ENCODE measurements at regions not wholly inside any gene's neighbourhood (a gene's known extent, or its start where the extent isn't known, plus 50 kb on each side); places are given as distances from the start of the nearest gene placed in this dataset.

DNA sequence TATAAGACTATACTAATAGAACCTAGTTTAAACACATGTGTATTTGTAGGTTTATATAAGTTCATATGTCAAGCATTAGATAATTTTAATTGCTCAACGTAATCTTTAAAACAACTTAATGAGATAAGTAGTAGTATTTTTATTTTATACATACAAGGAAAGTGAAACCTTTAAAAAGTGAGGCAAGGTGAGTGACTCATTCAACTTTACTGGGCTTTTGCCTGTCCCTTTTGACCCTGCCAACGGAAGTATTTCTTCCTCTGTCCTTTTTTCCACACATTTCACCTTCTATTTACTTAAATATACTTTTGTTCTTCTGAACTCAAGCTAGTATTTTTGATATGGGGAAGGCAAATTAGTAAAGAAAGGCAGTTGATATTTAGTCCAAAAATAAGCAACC is 78.5 kb downstream of the KBTBD8 start:
- TF ChIP-seq, protein P1, sequence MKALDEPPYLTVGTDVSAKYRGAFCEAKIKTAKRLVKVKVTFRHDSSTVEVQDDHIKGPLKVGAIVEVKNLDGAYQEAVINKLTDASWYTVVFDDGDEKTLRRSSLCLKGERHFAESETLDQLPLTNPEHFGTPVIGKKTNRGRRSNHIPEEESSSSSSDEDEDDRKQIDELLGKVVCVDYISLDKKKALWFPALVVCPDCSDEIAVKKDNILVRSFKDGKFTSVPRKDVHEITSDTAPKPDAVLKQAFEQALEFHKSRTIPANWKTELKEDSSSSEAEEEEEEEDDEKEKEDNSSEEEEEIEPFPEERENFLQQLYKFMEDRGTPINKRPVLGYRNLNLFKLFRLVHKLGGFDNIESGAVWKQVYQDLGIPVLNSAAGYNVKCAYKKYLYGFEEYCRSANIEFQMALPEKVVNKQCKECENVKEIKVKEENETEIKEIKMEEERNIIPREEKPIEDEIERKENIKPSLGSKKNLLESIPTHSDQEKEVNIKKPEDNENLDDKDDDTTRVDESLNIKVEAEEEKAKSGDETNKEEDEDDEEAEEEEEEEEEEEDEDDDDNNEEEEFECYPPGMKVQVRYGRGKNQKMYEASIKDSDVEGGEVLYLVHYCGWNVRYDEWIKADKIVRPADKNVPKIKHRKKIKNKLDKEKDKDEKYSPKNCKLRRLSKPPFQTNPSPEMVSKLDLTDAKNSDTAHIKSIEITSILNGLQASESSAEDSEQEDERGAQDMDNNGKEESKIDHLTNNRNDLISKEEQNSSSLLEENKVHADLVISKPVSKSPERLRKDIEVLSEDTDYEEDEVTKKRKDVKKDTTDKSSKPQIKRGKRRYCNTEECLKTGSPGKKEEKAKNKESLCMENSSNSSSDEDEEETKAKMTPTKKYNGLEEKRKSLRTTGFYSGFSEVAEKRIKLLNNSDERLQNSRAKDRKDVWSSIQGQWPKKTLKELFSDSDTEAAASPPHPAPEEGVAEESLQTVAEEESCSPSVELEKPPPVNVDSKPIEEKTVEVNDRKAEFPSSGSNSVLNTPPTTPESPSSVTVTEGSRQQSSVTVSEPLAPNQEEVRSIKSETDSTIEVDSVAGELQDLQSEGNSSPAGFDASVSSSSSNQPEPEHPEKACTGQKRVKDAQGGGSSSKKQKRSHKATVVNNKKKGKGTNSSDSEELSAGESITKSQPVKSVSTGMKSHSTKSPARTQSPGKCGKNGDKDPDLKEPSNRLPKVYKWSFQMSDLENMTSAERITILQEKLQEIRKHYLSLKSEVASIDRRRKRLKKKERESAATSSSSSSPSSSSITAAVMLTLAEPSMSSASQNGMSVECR (CRISPR knock-in tag; IDR thresholded peaks at IDR 0.05; ENCODE audit: borderline replicate concordance): no peak
- TF ChIP-seq OVOL2 (CRISPR knock-in tag; IDR thresholded peaks at IDR 0.05; ENCODE audit: borderline replicate concordance) (no peak), NR1H2 (CRISPR knock-in tag; IDR thresholded peaks at IDR 0.05) (no peak), TP53 (CRISPR knock-in tag; IDR thresholded peaks at IDR 0.05) (no peak), TCF7 (CRISPR knock-in tag; IDR thresholded peaks at IDR 0.05; ENCODE audit: low read depth) (no peak), NFYB (CRISPR knock-in tag; conservative IDR thresholded peaks at IDR 0.05; ENCODE audit: low read depth) (no peak), ATF1 (CRISPR knock-in tag; IDR thresholded peaks at IDR 0.05) (no peak), ZNF138 (CRISPR knock-in tag; conservative IDR thresholded peaks at IDR 0.05) (no peak), ELF4 (CRISPR knock-in tag; IDR thresholded peaks at IDR 0.05; ENCODE audit: low read depth) (no peak), GTF2I (CRISPR knock-in tag; conservative IDR thresholded peaks at IDR 0.05) (no peak)
- TF ChIP-seq, protein P2, sequence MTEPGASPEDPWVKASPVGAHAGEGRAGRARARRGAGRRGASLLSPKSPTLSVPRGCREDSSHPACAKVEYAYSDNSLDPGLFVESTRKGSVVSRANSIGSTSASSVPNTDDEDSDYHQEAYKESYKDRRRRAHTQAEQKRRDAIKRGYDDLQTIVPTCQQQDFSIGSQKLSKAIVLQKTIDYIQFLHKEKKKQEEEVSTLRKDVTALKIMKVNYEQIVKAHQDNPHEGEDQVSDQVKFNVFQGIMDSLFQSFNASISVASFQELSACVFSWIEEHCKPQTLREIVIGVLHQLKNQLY (CRISPR knock-in tag; IDR thresholded peaks at IDR 0.05): no peak
- TF ChIP-seq, protein P3, sequence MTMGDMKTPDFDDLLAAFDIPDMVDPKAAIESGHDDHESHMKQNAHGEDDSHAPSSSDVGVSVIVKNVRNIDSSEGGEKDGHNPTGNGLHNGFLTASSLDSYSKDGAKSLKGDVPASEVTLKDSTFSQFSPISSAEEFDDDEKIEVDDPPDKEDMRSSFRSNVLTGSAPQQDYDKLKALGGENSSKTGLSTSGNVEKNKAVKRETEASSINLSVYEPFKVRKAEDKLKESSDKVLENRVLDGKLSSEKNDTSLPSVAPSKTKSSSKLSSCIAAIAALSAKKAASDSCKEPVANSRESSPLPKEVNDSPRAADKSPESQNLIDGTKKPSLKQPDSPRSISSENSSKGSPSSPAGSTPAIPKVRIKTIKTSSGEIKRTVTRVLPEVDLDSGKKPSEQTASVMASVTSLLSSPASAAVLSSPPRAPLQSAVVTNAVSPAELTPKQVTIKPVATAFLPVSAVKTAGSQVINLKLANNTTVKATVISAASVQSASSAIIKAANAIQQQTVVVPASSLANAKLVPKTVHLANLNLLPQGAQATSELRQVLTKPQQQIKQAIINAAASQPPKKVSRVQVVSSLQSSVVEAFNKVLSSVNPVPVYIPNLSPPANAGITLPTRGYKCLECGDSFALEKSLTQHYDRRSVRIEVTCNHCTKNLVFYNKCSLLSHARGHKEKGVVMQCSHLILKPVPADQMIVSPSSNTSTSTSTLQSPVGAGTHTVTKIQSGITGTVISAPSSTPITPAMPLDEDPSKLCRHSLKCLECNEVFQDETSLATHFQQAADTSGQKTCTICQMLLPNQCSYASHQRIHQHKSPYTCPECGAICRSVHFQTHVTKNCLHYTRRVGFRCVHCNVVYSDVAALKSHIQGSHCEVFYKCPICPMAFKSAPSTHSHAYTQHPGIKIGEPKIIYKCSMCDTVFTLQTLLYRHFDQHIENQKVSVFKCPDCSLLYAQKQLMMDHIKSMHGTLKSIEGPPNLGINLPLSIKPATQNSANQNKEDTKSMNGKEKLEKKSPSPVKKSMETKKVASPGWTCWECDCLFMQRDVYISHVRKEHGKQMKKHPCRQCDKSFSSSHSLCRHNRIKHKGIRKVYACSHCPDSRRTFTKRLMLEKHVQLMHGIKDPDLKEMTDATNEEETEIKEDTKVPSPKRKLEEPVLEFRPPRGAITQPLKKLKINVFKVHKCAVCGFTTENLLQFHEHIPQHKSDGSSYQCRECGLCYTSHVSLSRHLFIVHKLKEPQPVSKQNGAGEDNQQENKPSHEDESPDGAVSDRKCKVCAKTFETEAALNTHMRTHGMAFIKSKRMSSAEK (CRISPR knock-in tag; IDR thresholded peaks at IDR 0.05; ENCODE audit: borderline replicate concordance): no peak
- TF ChIP-seq, protein P4, sequence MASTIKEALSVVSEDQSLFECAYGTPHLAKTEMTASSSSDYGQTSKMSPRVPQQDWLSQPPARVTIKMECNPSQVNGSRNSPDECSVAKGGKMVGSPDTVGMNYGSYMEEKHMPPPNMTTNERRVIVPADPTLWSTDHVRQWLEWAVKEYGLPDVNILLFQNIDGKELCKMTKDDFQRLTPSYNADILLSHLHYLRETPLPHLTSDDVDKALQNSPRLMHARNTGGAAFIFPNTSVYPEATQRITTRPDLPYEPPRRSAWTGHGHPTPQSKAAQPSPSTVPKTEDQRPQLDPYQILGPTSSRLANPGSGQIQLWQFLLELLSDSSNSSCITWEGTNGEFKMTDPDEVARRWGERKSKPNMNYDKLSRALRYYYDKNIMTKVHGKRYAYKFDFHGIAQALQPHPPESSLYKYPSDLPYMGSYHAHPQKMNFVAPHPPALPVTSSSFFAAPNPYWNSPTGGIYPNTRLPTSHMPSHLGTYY (CRISPR knock-in tag; IDR thresholded peaks at IDR 0.05): no peak
- TF ChIP-seq, protein P5, sequence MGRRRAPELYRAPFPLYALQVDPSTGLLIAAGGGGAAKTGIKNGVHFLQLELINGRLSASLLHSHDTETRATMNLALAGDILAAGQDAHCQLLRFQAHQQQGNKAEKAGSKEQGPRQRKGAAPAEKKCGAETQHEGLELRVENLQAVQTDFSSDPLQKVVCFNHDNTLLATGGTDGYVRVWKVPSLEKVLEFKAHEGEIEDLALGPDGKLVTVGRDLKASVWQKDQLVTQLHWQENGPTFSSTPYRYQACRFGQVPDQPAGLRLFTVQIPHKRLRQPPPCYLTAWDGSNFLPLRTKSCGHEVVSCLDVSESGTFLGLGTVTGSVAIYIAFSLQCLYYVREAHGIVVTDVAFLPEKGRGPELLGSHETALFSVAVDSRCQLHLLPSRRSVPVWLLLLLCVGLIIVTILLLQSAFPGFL (CRISPR knock-in tag; IDR thresholded peaks at IDR 0.05; ENCODE audit: borderline replicate concordance): no peak
- TF ChIP-seq, protein P6, sequence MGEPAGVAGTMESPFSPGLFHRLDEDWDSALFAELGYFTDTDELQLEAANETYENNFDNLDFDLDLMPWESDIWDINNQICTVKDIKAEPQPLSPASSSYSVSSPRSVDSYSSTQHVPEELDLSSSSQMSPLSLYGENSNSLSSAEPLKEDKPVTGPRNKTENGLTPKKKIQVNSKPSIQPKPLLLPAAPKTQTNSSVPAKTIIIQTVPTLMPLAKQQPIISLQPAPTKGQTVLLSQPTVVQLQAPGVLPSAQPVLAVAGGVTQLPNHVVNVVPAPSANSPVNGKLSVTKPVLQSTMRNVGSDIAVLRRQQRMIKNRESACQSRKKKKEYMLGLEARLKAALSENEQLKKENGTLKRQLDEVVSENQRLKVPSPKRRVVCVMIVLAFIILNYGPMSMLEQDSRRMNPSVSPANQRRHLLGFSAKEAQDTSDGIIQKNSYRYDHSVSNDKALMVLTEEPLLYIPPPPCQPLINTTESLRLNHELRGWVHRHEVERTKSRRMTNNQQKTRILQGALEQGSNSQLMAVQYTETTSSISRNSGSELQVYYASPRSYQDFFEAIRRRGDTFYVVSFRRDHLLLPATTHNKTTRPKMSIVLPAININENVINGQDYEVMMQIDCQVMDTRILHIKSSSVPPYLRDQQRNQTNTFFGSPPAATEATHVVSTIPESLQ (CRISPR knock-in tag; IDR thresholded peaks at IDR 0.05): no peak
- DNase-seq (ENCODE audit: low spot score) (no peak), ATAC-seq (no peak)
- H3K9me3 Mint-ChIP-seq: peaks cover 6% of the 10 kb centered on the region; the same call in 1 of the 2 replicates
- H3K36me3 Mint-ChIP-seq: no peaks in the 10 kb centered on the region
- ChIA-PET CTCF (interaction anchor here (0.9 kb wide), 1 partner anchor 105 kb away, joined by 3 read pairs; no protein-coding TSS in a partner anchor), POLR2A (no interaction called here)
- H3K4me3 Mint-ChIP-seq: no peak overlapping the region
- H3K27me3 Mint-ChIP-seq (ENCODE audit: low read depth): no peaks in the 10 kb centered on the region
- peaks cover 12% of the 10 kb centered on the region for H3K4me1 Mint-ChIP-seq
- no peak overlapping the region for H3K27ac Mint-ChIP-seq

All from WTC11 (cell line).